Endothelial cell (in vitro differentiated cells): ENCODE measurements at regions not wholly inside any gene's neighbourhood (a gene's known extent, or its start where the extent isn't known, plus 50 kb on each side); places are given as distances from the start of the nearest gene placed in this dataset.

Source experiments
- DNase-seq: peaks from one replicate; pipeline ENCODE4 v3.0.0; 2021; ENCODE audit warnings: low spot score
- H3K27ac Mint-ChIP-seq: one replicate; pipeline ENCODE4 v1.8.0; 2021; ENCODE audit warnings: mixed read lengths, inconsistent platforms; ENCODE audit not compliant: unreplicated experiment
- H3K27me3 Mint-ChIP-seq: one replicate; pipeline ENCODE4 v1.8.0; 2021; ENCODE audit warnings: mild to moderate bottlenecking, moderate library complexity, mixed read lengths, inconsistent platforms; ENCODE audit not compliant: unreplicated experiment
- H3K36me3 Mint-ChIP-seq: one replicate; pipeline ENCODE4 v1.8.0; 2021; ENCODE audit warnings: mild to moderate bottlenecking, low read depth, mixed read lengths, inconsistent platforms; ENCODE audit not compliant: unreplicated experiment
- H3K4me1 Mint-ChIP-seq: one replicate; pipeline ENCODE4 v1.8.0; 2021; ENCODE audit warnings: mild to moderate bottlenecking, mixed read lengths, inconsistent platforms; ENCODE audit not compliant: unreplicated experiment
- H3K4me3 Mint-ChIP-seq: one replicate; pipeline ENCODE4 v1.8.0; 2021; ENCODE audit warnings: mild to moderate bottlenecking, mixed read lengths, inconsistent platforms; ENCODE audit not compliant: unreplicated experiment
- H3K9me3 Mint-ChIP-seq: one replicate; pipeline ENCODE4 v1.8.0; 2021; ENCODE audit warnings: mixed read lengths, inconsistent platforms; ENCODE audit not compliant: unreplicated experiment
- CTCF ChIP-seq: fragments of 200-600 bp; sonication (generic); IDR thresholded peaks from one replicate; pipeline ENCODE4 v1.5.0; 2021; ENCODE audit warnings: antibody characterized with exemption; ENCODE audit not compliant: unreplicated experiment

DNA sequence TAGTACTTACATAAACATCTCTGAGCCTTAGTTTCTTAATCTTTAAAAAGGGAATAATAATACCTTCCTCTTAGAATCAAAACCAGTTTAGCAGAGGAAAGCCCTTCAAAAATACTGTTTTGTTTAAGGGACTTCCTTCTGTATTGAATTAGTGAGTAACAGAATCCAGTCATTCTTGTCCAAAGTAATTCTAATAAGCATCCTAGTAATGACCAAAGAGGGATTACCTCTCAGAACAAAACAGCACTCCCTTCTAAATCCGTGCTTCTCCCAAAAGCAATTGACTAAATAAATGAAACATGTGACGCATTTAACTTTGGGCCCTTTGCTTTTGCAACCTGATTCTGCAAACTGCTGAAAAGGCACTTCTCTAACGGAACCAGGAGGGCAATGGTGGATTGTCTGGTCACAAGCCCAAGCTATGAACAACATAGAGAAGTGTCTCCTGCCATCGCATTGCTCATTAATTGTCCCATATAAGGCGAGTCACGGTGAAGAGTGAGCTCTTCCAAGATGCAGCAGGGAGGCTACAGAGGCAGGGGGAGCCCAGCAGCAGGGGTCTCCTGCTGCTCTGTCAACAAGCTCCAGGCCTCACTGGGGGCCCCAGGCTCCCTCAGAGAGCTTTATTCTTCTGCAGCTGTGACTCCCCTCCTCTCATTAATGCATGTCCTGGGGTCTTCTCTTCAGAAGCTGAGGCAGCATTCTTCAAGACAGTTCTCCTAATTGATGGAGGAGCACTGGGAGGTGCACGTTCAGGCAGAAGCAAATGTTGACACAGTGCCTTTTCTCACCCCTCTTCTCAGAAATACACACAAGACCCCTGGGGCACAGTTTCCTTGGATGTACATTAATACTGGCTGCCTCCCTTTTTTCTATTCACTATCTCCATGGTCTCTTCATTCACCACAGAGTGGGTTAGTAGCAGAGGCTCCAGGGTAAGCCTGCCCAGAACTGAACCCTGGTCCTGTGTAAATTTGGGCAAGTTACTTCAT, 419.6 kb upstream of the RASGEF1B start:
- no peaks in the 10 kb centered on the region for H3K4me1 Mint-ChIP-seq
- H3K36me3 Mint-ChIP-seq, result no peaks in the 10 kb centered on the region
- no peak for TF ChIP-seq CTCF
- DNase-seq, result no peak
- H3K27me3 Mint-ChIP-seq, result no peaks in the 10 kb centered on the region
- H3K4me3 Mint-ChIP-seq, result no peak overlapping the region
- H3K27ac Mint-ChIP-seq, result no peak overlapping the region
- no peaks in the 10 kb centered on the region for H3K9me3 Mint-ChIP-seq

- Mint-ChIP-seq H3K4me1 (peaks cover 6% of the 10 kb centered on the region), H3K36me3 (no peaks in the 10 kb centered on the region), H3K27ac (no peak overlapping the region), H3K9me3 (no peaks in the 10 kb centered on the region), H3K27me3 (peaks cover 1% of the 10 kb centered on the region), H3K4me3 (no peak overlapping the region)
- TF ChIP-seq CTCF, result no peak
- DNase-seq, result no peak
These were observed 413.3 kb upstream of the RASGEF1B start for GRCh38 chr4:81884986-81885385.

DNA sequence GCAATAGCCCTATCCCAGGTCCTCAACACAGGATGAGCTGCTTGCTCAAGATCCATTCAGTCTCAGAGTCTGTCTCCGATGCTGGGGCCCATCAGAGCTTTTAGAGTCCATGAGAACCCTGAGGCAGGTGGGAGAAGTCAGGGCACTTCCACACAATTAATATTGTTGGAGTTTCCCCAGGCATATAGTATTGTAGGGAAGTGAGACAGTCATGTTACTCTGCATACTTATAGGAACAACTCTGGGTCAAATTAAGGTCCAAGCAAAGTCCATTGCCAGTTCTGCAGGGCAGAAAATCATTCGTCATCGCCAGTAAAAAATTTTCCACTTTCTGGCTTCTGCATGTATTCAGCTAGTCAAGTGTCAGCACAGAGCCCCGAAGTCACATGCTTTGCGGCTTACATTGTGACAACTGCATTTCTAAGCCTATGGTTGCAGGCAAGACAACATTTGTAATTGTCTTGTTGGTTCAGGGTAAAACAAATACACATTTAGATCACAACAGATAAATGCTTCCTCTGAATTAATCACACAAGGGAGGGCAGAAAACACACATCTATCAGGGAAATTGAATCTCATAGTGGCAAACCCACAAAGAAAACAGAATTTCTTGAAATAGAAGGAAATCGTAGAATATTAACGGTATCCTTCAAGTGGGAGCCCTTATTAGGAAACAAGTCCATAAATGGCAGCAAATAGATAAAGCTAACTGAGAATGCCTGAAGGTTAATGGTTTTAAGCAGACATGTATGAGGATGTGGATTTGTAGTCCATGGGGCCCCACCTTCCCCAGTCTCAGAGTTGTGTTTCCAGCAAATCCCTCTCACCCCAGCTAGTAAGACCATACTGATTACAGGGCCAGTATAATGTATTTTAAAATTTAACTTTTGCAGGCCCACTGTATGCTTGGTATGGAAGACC, 412.1 kb upstream of the RASGEF1B start:
- Mint-ChIP-seq H3K27ac (no peak overlapping the region), H3K36me3 (no peaks in the 10 kb centered on the region), H3K27me3 (peaks cover 1% of the 10 kb centered on the region), H3K9me3 (no peaks in the 10 kb centered on the region), H3K4me1 (peaks cover 6% of the 10 kb centered on the region), H3K4me3 (no peak overlapping the region)
- no peak for TF ChIP-seq CTCF
- DNase-seq, result no peak

GRCh38 chr4:81883004-81883403, 411.3 kb upstream of the RASGEF1B start:
- Mint-ChIP-seq H3K27ac (no peak overlapping the region), H3K9me3 (no peaks in the 10 kb centered on the region), H3K4me1 (peaks cover 6% of the 10 kb centered on the region), H3K4me3 (no peak overlapping the region), H3K27me3 (peaks cover 1% of the 10 kb centered on the region), H3K36me3 (no peaks in the 10 kb centered on the region)
- DNase-seq, result no peak
- no peak for TF ChIP-seq CTCF
